ENCODE measurements at regions not wholly inside any gene's neighbourhood (a gene's known extent, or its start where the extent isn't known, plus 50 kb on each side); places are given as distances from the start of the nearest gene placed in this dataset.
A peak's percentile ranks its signal among the peaks of the same experiment; 100 is the strongest.

DNA sequence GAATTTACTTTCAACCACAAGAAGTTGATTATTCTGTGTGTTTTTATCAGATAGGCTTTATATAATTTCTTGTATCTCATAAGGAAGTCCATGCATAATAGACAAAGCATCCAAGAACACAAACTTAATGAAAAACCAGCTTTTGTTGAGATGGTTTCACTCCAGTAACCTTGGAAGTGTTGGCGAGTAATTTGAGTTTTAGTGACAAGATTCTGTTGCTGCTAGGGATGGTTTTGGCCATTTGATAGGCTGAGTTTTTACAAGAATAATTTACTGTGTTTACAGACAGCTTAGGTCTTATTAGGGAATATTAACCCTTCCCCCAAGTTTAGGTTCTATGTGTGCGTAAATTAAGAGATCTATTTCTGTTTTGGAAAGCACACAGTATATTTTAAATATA is 513.6 kb downstream of the USP25 start:
- DNase-seq (ENCODE audit: low spot score): no peak

DNA sequence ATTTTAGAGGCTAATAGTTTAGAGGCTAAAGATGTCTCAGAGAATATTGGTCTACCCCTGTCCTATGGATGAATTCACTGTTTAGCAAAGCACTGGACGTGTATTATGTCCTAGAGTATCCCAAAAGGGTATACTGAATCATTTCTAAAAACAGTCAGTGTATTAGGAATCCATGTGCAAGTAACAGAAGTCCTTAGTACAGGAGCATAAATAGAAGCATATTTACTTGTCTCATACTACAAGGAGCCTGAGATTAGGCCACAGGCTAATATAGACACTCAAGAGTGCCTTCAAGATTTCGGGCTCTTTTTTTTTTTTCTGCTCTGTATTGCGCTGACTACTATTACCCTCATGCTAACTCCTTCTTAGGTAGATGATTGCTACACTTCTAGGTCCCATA is 518.9 kb downstream of the USP25 start:
- intact Hi-C loops (cut with DNase I): no loop called here

More for the DNA sequence above, 513.6 kb downstream of the USP25 start:
- intact Hi-C loops (cut with DNase I): no loop called here

GRCh38 chr21:16250273-16250672 is 520.5 kb downstream of the USP25 start:
- intact Hi-C loops (cut with DNase I): no loop called here
- no peak for DNase-seq (ENCODE audit: low spot score)

More for the DNA sequence above, 518.9 kb downstream of the USP25 start:
- no peak for DNase-seq (ENCODE audit: low spot score)

DNA sequence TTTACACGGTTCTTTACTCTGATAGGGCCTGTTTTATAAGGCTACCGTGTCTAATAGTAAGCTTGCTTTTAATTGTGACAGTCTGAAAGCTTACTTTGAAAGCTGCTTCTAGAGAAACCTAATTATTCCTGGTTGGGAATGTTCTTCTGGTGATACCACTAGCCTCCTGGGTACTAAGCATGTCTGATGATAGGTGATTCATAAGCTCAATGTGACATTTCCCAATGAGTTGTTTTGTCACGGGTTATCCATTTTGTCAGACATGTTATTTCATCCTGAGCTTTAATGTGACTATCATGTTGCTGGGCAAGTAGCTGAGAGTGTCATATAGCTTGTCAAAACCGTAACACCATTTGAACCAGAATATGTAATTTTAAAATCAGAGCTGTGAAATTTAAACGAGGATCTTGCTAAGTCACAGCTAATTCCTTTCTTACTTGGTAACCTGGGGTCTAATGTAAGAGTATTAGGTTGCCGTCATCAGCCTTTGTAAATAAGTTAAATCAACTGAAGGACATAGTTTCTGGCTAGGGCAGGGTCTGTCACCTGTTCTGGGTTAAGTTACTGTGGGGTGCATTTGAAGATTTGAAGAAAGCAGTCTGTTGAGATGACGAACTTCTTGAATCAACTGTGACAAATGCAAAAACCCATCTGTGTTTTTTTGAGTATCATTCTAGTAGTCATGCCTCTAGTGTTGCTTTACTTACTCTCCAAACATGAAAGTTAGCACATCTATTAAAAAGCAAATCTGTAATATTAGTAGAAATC is 529.2 kb downstream of the USP25 start:
- no peak for DNase-seq (ENCODE audit: low spot score)
- intact Hi-C loops (cut with DNase I): no loop called here

- no peak for DNase-seq (ENCODE audit: low spot score)
- intact Hi-C loops (cut with DNase I): no loop called here
These were observed 532.3 kb downstream of the USP25 start for GRCh38 chr21:16262091-16262490.

- intact Hi-C loops (cut with DNase I): no loop called here
- no peak for DNase-seq (ENCODE audit: low spot score)
These were observed 534.5 kb downstream of the USP25 start for GRCh38 chr21:16264319-16264718.

DNA sequence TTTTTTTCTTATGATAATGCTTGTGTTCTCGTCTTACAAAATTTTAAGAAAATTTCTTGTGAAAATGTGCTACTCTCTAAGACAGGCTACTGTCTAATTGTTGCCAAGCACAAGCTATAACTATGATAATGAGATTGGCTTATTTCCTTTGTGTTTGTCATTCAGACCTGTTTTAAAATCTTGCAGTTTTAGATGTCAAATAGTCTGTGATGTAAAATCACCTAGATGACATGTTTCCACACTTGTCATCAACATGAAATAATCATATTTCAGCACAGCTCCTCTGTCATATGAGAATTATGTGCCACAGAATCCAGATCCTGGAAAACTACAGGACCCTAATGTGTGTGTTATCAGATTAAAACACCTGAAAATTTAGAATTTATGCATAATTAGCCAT is 539.7 kb downstream of the USP25 start:
- intact Hi-C loops (cut with DNase I): no loop called here
- DNase-seq (ENCODE audit: low spot score): no peak

DNA sequence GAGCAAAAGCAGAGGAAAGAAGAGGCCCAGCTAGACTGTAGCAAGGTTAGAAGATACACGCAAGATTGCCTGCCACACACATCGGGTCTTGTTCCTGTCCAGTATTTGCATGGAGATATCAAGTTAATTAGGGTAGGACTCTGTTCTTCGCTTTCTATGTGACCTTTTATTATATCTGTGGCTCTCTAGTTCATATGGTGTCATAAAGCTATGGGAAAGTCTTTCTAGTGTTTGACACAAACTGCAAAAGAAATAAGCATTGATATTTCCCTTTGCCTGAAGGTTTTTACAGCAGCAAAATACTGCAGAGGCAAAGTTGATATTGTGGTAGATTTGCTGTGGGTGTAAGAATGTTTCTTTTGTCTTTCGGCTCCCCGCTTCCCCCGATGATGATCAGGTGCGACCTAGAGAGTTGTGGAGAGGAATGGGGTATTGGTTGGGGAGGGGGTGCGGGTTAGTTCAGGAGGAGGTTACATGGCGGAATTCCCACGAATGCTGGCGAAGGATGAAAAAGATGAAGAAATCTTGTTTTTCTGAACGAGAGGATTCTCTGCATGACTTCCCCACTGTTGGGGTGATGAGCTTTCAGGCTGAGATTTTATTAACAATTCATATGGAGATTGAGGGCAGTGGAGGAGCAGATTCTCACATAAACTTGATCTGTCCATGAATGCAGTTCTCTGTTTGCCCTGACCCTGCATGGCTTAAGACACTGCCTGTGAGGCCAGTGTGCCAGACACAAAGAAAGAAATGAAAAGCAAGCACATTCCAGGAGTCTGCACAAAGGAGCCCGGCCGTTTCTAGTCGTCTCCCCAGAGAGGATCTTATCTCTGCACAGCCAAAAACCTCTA is 550.2 kb downstream of the USP25 start:
- DNase-seq (ENCODE audit: low spot score): peak; percentile 72
- intact Hi-C loops (cut with DNase I): no loop called here

DNA sequence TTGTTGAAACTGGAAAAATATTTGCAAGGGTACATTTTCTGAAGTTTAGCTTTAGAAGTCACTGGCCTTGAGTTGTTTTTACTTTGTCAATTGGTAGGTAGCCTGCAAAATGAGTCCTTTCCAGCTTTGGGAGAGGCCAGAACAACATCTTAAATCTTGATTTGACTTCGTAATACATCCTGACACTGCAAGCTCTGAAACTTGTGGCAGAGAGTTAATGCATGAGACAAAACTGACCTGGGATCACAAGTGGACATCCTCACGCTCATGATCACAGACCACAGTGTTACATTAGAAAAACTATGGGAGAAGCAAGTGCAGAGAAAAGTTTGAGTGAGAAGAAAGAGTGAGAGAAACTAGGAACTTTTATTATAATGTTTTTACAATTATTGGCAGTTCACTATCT is 550.9 kb downstream of the USP25 start:
- intact Hi-C loops (cut with DNase I): no loop called here
- no peak for DNase-seq (ENCODE audit: low spot score)

GRCh38 chr21:16283516-16283915 is 553.7 kb downstream of the USP25 start:
- intact Hi-C loops (cut with DNase I): no loop called here
- no peak for DNase-seq (ENCODE audit: low spot score)

DNA sequence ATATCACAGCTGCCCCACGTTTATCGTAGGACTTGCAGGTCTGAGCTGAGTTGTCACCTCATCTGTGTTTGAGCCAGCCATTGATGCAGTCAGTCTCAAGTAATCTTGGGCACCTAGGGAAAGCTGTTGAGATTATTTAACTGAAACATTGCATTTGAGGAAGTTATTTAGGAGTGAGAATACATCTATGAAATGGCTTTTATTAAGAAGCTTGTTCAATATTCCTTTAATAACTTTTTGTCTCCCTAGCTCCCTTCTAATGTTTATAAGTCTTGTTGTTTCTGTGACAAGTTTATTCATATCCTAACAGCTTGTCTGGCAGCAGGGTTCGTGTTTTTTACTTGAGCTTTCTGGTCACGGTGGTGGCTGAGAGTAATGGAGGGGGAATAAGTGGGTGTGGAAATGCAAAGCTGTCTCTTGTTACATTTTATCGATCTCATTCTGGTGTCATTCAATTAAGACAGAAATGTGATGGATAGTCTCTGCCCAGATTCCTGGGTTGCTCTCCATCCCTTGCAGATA is 555.9 kb downstream of the USP25 start:
- intact Hi-C loops (cut with DNase I): no loop called here
- no peak for DNase-seq (ENCODE audit: low spot score)

- DNase-seq (ENCODE audit: low spot score): no peak
These were observed 557.3 kb downstream of the USP25 start for GRCh38 chr21:16287046-16287445.

GRCh38 chr21:16291296-16291695 is 561.5 kb downstream of the USP25 start:
- intact Hi-C loops (cut with DNase I): no loop called here
- no peak for DNase-seq (ENCODE audit: low spot score)

More at GRCh38 chr21:16287046-16287445, 557.3 kb downstream of the USP25 start:
- intact Hi-C loops (cut with DNase I): no loop called here

- intact Hi-C loops (cut with DNase I): no loop called here
- DNase-seq (ENCODE audit: low spot score): no peak
These were observed 564.3 kb downstream of the USP25 start for GRCh38 chr21:16294128-16294527.

DNA sequence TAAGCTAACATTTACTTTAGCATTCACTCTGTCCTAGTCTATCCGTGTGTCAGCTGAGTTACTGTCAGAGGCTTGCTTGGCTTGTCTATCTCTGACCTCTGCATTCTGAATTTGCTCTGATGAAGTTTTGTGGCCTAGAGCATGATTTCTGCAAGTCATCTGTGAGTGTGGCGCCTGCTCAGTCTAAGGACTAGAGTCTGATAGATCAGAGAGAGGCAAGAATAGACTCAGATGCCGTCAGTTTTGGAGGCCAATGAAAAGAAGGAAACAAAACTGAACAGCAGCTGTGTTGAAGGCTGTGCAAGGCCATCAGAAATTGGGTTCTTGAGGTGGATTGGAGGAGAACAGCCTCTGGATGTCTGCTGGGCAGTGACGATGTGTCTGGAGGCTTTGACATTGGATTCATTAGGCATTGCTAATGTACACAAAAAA is 573.1 kb downstream of the USP25 start:
- DNase-seq (ENCODE audit: low spot score): peak; percentile 80
- intact Hi-C loops (cut with DNase I): loop anchor here in 1 of 2 donors (10.0 kb wide), 1 partner anchor 108 kb away; no protein-coding TSS in a partner anchor

DNA sequence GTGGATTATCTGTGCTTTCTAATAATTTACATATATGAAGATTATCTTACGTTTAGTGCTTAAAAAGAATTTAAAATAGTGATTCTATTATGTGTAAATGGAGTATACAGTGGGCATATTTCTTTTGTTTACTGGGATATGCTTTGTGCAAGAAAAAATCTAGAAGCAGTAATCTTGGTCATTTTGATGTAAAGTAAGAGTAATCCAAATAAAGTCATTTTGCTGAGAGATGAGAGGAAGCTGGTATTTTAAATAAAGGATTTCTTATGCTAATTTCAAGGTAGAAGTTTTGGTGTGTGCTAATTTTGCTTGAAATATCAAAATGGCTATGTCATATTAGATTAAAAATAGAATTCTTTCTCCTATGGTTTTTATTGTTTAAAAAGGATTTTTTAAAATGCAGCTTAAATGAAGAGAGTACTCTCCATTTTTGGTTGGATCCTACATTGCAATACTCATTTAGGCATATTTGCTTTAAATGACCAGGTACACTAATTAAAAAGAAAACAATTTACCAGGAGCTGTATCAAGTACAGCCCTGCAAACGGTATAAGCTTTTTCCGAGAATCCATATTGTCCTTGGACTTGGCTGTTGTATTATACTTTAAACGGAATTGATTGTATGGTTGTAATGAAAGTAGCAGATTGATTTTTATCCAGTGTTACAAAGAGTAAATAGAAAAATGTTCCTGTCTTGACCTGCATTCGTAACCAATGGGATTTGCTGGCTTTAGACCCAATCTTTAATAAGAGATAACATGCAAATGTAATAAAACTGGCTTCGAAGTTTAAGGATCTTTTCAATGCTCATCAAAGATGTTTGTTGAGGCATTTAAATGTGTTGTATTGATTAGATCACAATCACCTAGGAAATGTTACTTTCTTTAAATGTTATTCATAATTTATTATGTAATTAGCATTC is 574.7 kb downstream of the USP25 start:
- intact Hi-C loops (cut with DNase I): loop anchor here in 1 of 2 donors (10.0 kb wide), 1 partner anchor 110 kb away; no protein-coding TSS in a partner anchor
- no peak for DNase-seq (ENCODE audit: low spot score)

DNA sequence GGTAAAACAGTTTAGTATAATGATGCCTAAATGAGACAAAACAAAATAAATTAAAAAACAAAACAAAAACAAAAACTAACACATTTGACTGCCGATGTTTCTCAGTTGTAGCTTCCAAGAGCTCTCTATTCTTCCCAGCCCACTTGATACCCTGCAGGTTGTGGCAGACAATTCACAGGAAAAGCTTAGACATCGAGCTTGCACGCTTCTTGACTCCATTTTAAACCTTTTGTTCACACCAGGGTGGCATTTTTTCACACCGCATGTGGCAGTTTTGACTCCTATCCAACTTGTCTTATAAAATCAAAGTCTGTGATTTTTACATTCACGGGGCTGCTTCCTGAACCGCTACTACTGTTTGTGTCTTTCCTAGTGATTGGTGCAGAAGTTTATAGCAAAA is 575.9 kb downstream of the USP25 start:
- no peak for DNase-seq (ENCODE audit: low spot score)
- intact Hi-C loops (cut with DNase I): loop anchor here in 1 of 2 donors (10.0 kb wide), 1 partner anchor 111 kb away; no protein-coding TSS in a partner anchor

GRCh38 chr21:16307256-16307655 is 577.5 kb downstream of the USP25 start:
- no peak for DNase-seq (ENCODE audit: low spot score)
- intact Hi-C loops (cut with DNase I): loop anchor here in 1 of 2 donors (10.0 kb wide), 1 partner anchor 112 kb away; no protein-coding TSS in a partner anchor

GRCh38 chr21:16308269-16308668 is 578.5 kb downstream of the USP25 start:
- no peak for DNase-seq (ENCODE audit: low spot score)
- intact Hi-C loops (cut with DNase I): loop anchor here in 1 of 2 donors (10.0 kb wide), 1 partner anchor 113 kb away; no protein-coding TSS in a partner anchor

Data from posterior vena cava (tissue), 2 donors.